ENCODE measurements at regions not wholly inside any gene's neighbourhood (a gene's known extent, or its start where the extent isn't known, plus 50 kb on each side); places are given as distances from the start of the nearest gene placed in this dataset.

GRCh38 chr22:17318817-17319216, 50.4 kb upstream of the CECR2 start:
- no peaks in the 10 kb centered on the region for H3K4me1 ChIP-seq (ENCODE audit: control insufficient read depth in 1 of 2, insufficient read depth in 2 of 2, low read length in 2 of 2)
- no peak for DNase-seq
- H3K27me3 ChIP-seq (ENCODE audit: control insufficient read depth in 1 of 2, insufficient read depth in 2 of 2, low read length in 1 of 2) = no peaks in the 10 kb centered on the region
- H3K4me3 ChIP-seq (ENCODE audit: low read length in 2 of 2) = no peak overlapping the region
- intact Hi-C loops (cut with DNase I) = no loop called here
- ATAC-seq (ENCODE audit: low FRiP score) = no peak
- H3K9me3 ChIP-seq (ENCODE audit: control insufficient read depth, low read length) = no peaks in the 10 kb centered on the region
- WGBS, 2 donors = 67 to 72% methylated on average over 3 of the region's 3 CpGs
- no peak overlapping the region for H3K27ac ChIP-seq (ENCODE audit: low read depth in 1 of 2, low read length in 2 of 2)
- H3K36me3 ChIP-seq (ENCODE audit: control insufficient read depth in 1 of 2, insufficient read depth in 2 of 2, low read length in 1 of 2) = no peaks in the 10 kb centered on the region

GRCh38 chr22:17315310-17315709, 54.0 kb upstream of the CECR2 start:
- intact Hi-C loops (cut with DNase I) = no loop called here
- H3K4me3 ChIP-seq (ENCODE audit: low read length in 2 of 2) = no peak overlapping the region
- H3K36me3 ChIP-seq (ENCODE audit: control insufficient read depth in 1 of 2, insufficient read depth in 2 of 2, low read length in 1 of 2) = no peaks in the 10 kb centered on the region
- H3K9me3 ChIP-seq (ENCODE audit: control insufficient read depth, low read length) = no peaks in the 10 kb centered on the region
- no peak overlapping the region for H3K27ac ChIP-seq (ENCODE audit: low read depth in 1 of 2, low read length in 2 of 2)
- H3K27me3 ChIP-seq (ENCODE audit: control insufficient read depth in 1 of 2, insufficient read depth in 2 of 2, low read length in 1 of 2) = no peaks in the 10 kb centered on the region
- DNase-seq = no peak
- ATAC-seq (ENCODE audit: low FRiP score) = no peak
- 69 to 72% methylated on average over 7 of the region's 7 CpGs for WGBS, 2 donors
- H3K4me1 ChIP-seq (ENCODE audit: control insufficient read depth in 1 of 2, insufficient read depth in 2 of 2, low read length in 2 of 2) = no peaks in the 10 kb centered on the region

- Histone ChIP-seq H3K9me3 (ENCODE audit: control insufficient read depth, low read length) (no peaks in the 10 kb centered on the region), H3K27ac (ENCODE audit: low read depth in 1 of 2, low read length in 2 of 2) (no peak overlapping the region), H3K27me3 (ENCODE audit: control insufficient read depth in 1 of 2, insufficient read depth in 2 of 2, low read length in 1 of 2) (no peaks in the 10 kb centered on the region), H3K4me1 (ENCODE audit: control insufficient read depth in 1 of 2, insufficient read depth in 2 of 2, low read length in 2 of 2) (no peaks in the 10 kb centered on the region), H3K4me3 (ENCODE audit: low read length in 2 of 2) (no peak overlapping the region), H3K36me3 (ENCODE audit: control insufficient read depth in 1 of 2, insufficient read depth in 2 of 2, low read length in 1 of 2) (no peaks in the 10 kb centered on the region)
- intact Hi-C loops (cut with DNase I) = no loop called here
- ATAC-seq (ENCODE audit: low FRiP score) = no peak
- DNase-seq = no peak
- 87 to 88% methylated on average over 9 of the region's 9 CpGs for WGBS, 2 donors
Observed at GRCh38 chr22:17314487-17314886, 54.8 kb upstream of the CECR2 start.

- Histone ChIP-seq H3K4me3 (ENCODE audit: low read length in 2 of 2) (no peak overlapping the region), H3K9me3 (ENCODE audit: control insufficient read depth, low read length) (no peaks in the 10 kb centered on the region), H3K36me3 (ENCODE audit: control insufficient read depth in 1 of 2, insufficient read depth in 2 of 2, low read length in 1 of 2) (no peaks in the 10 kb centered on the region), H3K27me3 (ENCODE audit: control insufficient read depth in 1 of 2, insufficient read depth in 2 of 2, low read length in 1 of 2) (no peaks in the 10 kb centered on the region), H3K4me1 (ENCODE audit: control insufficient read depth in 1 of 2, insufficient read depth in 2 of 2, low read length in 2 of 2) (no peaks in the 10 kb centered on the region), H3K27ac (ENCODE audit: low read depth in 1 of 2, low read length in 2 of 2) (no peak overlapping the region)
- DNase-seq = no peak
- intact Hi-C loops (cut with DNase I) = no loop called here
- WGBS, 2 donors = 75 to 82% methylated on average over 14 of the region's 14 CpGs
- ATAC-seq (ENCODE audit: low FRiP score) = no peak
Observed at GRCh38 chr22:17313626-17314025, 55.6 kb upstream of the CECR2 start.

GRCh38 chr22:17307566-17307965, 61.7 kb upstream of the CECR2 start:
- intact Hi-C loops (cut with DNase I) = no loop called here
- WGBS, 2 donors = 66 to 71% methylated on average over 9 of the region's 9 CpGs
- H3K4me1 ChIP-seq (ENCODE audit: control insufficient read depth in 1 of 2, insufficient read depth in 2 of 2, low read length in 2 of 2) = no peaks in the 10 kb centered on the region
- ATAC-seq (ENCODE audit: low FRiP score) (no peak), DNase-seq (no peak)
- no peak overlapping the region for H3K4me3 ChIP-seq (ENCODE audit: low read length in 2 of 2)
- no peaks in the 10 kb centered on the region for H3K36me3 ChIP-seq (ENCODE audit: control insufficient read depth in 1 of 2, insufficient read depth in 2 of 2, low read length in 1 of 2)
- no peak overlapping the region for H3K27ac ChIP-seq (ENCODE audit: low read depth in 1 of 2, low read length in 2 of 2)
- no peaks in the 10 kb centered on the region for H3K9me3 ChIP-seq (ENCODE audit: control insufficient read depth, low read length)
- no peaks in the 10 kb centered on the region for H3K27me3 ChIP-seq (ENCODE audit: control insufficient read depth in 1 of 2, insufficient read depth in 2 of 2, low read length in 1 of 2)

- DNase-seq = no peak
- Histone ChIP-seq H3K9me3 (ENCODE audit: control insufficient read depth, low read length) (no peaks in the 10 kb centered on the region), H3K4me1 (ENCODE audit: control insufficient read depth in 1 of 2, insufficient read depth in 2 of 2, low read length in 2 of 2) (no peaks in the 10 kb centered on the region), H3K36me3 (ENCODE audit: control insufficient read depth in 1 of 2, insufficient read depth in 2 of 2, low read length in 1 of 2) (no peaks in the 10 kb centered on the region), H3K27me3 (ENCODE audit: control insufficient read depth in 1 of 2, insufficient read depth in 2 of 2, low read length in 1 of 2) (no peaks in the 10 kb centered on the region), H3K4me3 (ENCODE audit: low read length in 2 of 2) (no peak overlapping the region), H3K27ac (ENCODE audit: low read depth in 1 of 2, low read length in 2 of 2) (no peak overlapping the region)
- intact Hi-C loops (cut with DNase I) = no loop called here
- WGBS, 2 donors = 83 to 85% methylated on average over 5 of the region's 5 CpGs
- no peak for ATAC-seq (ENCODE audit: low FRiP score)
Observed at GRCh38 chr22:17305076-17305475, 64.2 kb upstream of the CECR2 start.

- 76 to 82% methylated on average over 21 of the region's 21 CpGs for WGBS, 2 donors
- intact Hi-C loops (cut with DNase I) = no loop called here
- no peak for DNase-seq
Observed at GRCh38 chr22:17303840-17304779, 65.2 kb upstream of the CECR2 start.

GRCh38 chr22:17303441-17303839, 65.8 kb upstream of the CECR2 start:
- peaks cover 1% of the 10 kb centered on the region for H3K9me3 ChIP-seq (ENCODE audit: control insufficient read depth, low read length)
- 91% methylated on average over 15 of the region's 15 CpGs for WGBS, 2 donors
- no peak overlapping the region for H3K27ac ChIP-seq (ENCODE audit: low read depth in 1 of 2, low read length in 2 of 2)
- intact Hi-C loops (cut with DNase I) = no loop called here
- H3K4me1 ChIP-seq (ENCODE audit: control insufficient read depth in 1 of 2, insufficient read depth in 2 of 2, low read length in 2 of 2) = no peaks in the 10 kb centered on the region
- H3K27me3 ChIP-seq (ENCODE audit: control insufficient read depth in 1 of 2, insufficient read depth in 2 of 2, low read length in 1 of 2) = no peaks in the 10 kb centered on the region
- no peak for ATAC-seq (ENCODE audit: low FRiP score)
- no peak for DNase-seq
- H3K4me3 ChIP-seq (ENCODE audit: low read length in 2 of 2) = no peak overlapping the region
- H3K36me3 ChIP-seq (ENCODE audit: control insufficient read depth in 1 of 2, insufficient read depth in 2 of 2, low read length in 1 of 2) = no peaks in the 10 kb centered on the region

More at GRCh38 chr22:17303840-17304779, 65.2 kb upstream of the CECR2 start:
- H3K27me3 ChIP-seq (ENCODE audit: control insufficient read depth in 1 of 2, insufficient read depth in 2 of 2, low read length in 1 of 2) = no peaks in the 10 kb centered on the region
- H3K4me1 ChIP-seq (ENCODE audit: control insufficient read depth in 1 of 2, insufficient read depth in 2 of 2, low read length in 2 of 2) = no peaks in the 10 kb centered on the region
- ATAC-seq (ENCODE audit: low FRiP score) = no peak
- no peak overlapping the region for H3K4me3 ChIP-seq (ENCODE audit: low read length in 2 of 2)
- H3K9me3 ChIP-seq (ENCODE audit: control insufficient read depth, low read length) = peaks cover 1% of the 10 kb centered on the region
- H3K27ac ChIP-seq (ENCODE audit: low read depth in 1 of 2, low read length in 2 of 2) = no peak overlapping the region
- H3K36me3 ChIP-seq (ENCODE audit: control insufficient read depth in 1 of 2, insufficient read depth in 2 of 2, low read length in 1 of 2) = no peaks in the 10 kb centered on the region

- no peak overlapping the region for H3K4me3 ChIP-seq (ENCODE audit: low read length in 2 of 2)
- no peak for ATAC-seq (ENCODE audit: low FRiP score)
- H3K27ac ChIP-seq (ENCODE audit: low read depth in 1 of 2, low read length in 2 of 2) = no peak overlapping the region
- no peak for DNase-seq
- no peaks in the 10 kb centered on the region for H3K36me3 ChIP-seq (ENCODE audit: control insufficient read depth in 1 of 2, insufficient read depth in 2 of 2, low read length in 1 of 2)
- H3K27me3 ChIP-seq (ENCODE audit: control insufficient read depth in 1 of 2, insufficient read depth in 2 of 2, low read length in 1 of 2) = no peaks in the 10 kb centered on the region
- H3K4me1 ChIP-seq (ENCODE audit: control insufficient read depth in 1 of 2, insufficient read depth in 2 of 2, low read length in 2 of 2) = no peaks in the 10 kb centered on the region
- 87 to 100% methylated on average over 1 of the region's 1 CpG for WGBS, 2 donors
- H3K9me3 ChIP-seq (ENCODE audit: control insufficient read depth, low read length) = peaks cover 1% of the 10 kb centered on the region
- intact Hi-C loops (cut with DNase I) = no loop called here
Observed at GRCh38 chr22:17302616-17303015, 66.6 kb upstream of the CECR2 start.
